Chondrocyte (in vitro differentiated cells): ENCODE measurements at regions not wholly inside any gene's neighbourhood (a gene's known extent, or its start where the extent isn't known, plus 50 kb on each side); places are given as distances from the start of the nearest gene placed in this dataset.

Source experiments
- DNase-seq: peaks from one replicate; pipeline ENCODE4 v3.0.0; 2021; ENCODE audit warnings: mixed read lengths, low spot score
- H3K27ac Mint-ChIP-seq: one replicate; pipeline ENCODE4 v1.8.0; 2021; ENCODE audit warnings: mild to moderate bottlenecking, moderate library complexity, mixed read lengths; ENCODE audit not compliant: unreplicated experiment
- H3K27me3 Mint-ChIP-seq: 2 replicates; pipeline ENCODE4 v1.8.0; 2021; ENCODE audit warnings: low read depth, mixed read lengths
- H3K36me3 Mint-ChIP-seq: 2 replicates; pipeline ENCODE4 v1.8.0; 2021; ENCODE audit warnings: low read depth, mixed read lengths
- H3K4me1 Mint-ChIP-seq: 2 replicates; pipeline ENCODE4 v1.8.0; 2021; ENCODE audit warnings: low read depth, mild to moderate bottlenecking, mixed read lengths
- H3K4me3 Mint-ChIP-seq: one replicate; pipeline ENCODE4 v1.8.0; 2021; ENCODE audit warnings: mild to moderate bottlenecking, moderate library complexity, mixed read lengths; ENCODE audit not compliant: unreplicated experiment
- H3K9me3 Mint-ChIP-seq: 2 replicates; pipeline ENCODE4 v1.8.0; 2021; ENCODE audit warnings: low read depth, mixed read lengths
- TF ChIP-seq, protein P1 (sequence below): fragments of 200-600 bp; sonication (generic); IDR thresholded peaks from 2 replicates; pipeline ENCODE4 v1.5.0; 2021; ENCODE audit warnings: antibody characterized with exemption, mild to moderate bottlenecking, moderate library complexity

DNA sequence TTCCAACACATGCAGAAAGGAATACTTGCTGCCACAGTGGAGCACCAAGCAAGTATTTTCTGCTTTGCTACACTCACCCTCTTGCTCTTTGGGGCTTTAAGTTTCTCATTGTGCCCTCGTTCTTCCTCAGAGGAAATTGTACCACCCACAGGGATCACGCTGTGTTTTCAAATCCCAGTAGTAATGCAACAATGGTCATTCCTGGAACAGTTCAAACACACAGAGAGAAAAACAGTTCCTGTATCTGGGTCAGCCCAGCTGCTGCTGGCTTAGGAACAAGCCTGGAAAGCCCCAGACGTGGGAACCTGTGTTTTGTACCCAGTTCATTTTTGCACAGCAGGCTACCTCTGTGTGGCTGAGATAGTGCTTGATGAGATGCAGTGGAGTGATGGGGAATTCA, 907.8 kb downstream of the STPG2 start:
- Mint-ChIP-seq H3K27me3 (no peaks in the 10 kb centered on the region), H3K9me3 (no peaks in the 10 kb centered on the region), H3K4me3 (no peak overlapping the region), H3K27ac (no peak overlapping the region), H3K36me3 (no peaks in the 10 kb centered on the region), H3K4me1 (no peaks in the 10 kb centered on the region)
- TF ChIP-seq, protein P1, sequence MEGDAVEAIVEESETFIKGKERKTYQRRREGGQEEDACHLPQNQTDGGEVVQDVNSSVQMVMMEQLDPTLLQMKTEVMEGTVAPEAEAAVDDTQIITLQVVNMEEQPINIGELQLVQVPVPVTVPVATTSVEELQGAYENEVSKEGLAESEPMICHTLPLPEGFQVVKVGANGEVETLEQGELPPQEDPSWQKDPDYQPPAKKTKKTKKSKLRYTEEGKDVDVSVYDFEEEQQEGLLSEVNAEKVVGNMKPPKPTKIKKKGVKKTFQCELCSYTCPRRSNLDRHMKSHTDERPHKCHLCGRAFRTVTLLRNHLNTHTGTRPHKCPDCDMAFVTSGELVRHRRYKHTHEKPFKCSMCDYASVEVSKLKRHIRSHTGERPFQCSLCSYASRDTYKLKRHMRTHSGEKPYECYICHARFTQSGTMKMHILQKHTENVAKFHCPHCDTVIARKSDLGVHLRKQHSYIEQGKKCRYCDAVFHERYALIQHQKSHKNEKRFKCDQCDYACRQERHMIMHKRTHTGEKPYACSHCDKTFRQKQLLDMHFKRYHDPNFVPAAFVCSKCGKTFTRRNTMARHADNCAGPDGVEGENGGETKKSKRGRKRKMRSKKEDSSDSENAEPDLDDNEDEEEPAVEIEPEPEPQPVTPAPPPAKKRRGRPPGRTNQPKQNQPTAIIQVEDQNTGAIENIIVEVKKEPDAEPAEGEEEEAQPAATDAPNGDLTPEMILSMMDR, result no peak
- DNase-seq, result no peak

- Mint-ChIP-seq H3K4me1 (no peaks in the 10 kb centered on the region), H3K4me3 (no peak overlapping the region), H3K27ac (no peak overlapping the region), H3K9me3 (no peaks in the 10 kb centered on the region), H3K36me3 (no peaks in the 10 kb centered on the region), H3K27me3 (no peaks in the 10 kb centered on the region)
- DNase-seq, result no peak
- TF ChIP-seq, protein P1, result no peak
Observed at GRCh38 chr4:97238956-97239666, 904.2 kb downstream of the STPG2 start.

- Mint-ChIP-seq H3K4me1 (no peaks in the 10 kb centered on the region), H3K36me3 (no peaks in the 10 kb centered on the region), H3K9me3 (no peaks in the 10 kb centered on the region), H3K4me3 (no peak overlapping the region), H3K27me3 (no peaks in the 10 kb centered on the region), H3K27ac (no peak overlapping the region)
- TF ChIP-seq, protein P1, result no peak
- no peak for DNase-seq
Observed at GRCh38 chr4:97239667-97239997, 903.6 kb downstream of the STPG2 start.

DNA sequence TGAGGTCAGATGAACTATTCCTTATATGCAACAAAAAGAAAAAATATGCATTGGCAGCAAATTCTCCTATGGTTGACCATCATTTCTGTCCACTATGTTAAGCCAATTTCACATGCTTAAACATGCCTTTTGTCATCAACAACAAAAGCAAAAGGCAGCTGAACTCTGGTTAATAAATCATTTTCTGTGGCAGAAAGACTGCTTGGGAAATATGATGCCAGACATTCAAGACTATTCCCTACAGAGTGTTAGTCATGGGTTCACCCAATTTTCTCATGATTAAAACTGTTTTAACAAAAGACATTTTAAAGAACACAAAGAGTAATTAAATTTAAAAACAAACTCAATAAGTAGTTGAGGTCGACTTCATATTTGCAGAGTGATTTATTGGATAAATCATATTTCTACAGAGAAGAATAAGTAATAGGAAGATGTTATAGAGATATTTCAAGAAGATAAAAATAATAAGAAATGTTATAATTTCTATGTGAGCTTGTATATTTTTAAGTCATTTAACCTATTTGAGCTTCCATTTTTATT, 890.6 kb downstream of the STPG2 start:
- TF ChIP-seq, protein P1, result no peak
- Mint-ChIP-seq H3K4me3 (no peak overlapping the region), H3K27ac (no peak overlapping the region), H3K27me3 (no peaks in the 10 kb centered on the region), H3K4me1 (no peaks in the 10 kb centered on the region), H3K9me3 (peaks cover 17% of the 10 kb centered on the region), H3K36me3 (no peaks in the 10 kb centered on the region)
- DNase-seq, result no peak

DNA sequence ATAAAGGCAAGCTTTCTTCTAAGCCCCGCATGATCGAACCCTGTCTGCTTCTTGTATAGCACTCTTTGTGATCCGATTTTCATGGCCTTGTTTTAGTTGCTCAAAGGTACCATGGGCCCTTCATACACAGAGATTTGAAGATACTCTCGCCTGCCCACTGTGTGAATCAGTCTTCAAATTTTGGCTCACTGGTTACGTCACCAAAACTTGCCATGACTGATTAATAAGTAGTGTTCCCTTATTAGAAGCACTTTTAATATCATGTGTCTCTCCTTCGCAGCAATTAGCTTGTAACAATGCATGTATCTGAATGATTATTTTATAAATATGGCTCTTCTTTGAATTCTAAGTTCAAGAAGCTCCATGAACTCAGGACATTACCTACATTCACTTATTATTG, 880.5 kb downstream of the STPG2 start:
- no peak overlapping the region for H3K4me3 Mint-ChIP-seq
- TF ChIP-seq, protein P1, result no peak
- no peak for DNase-seq
- H3K27me3 Mint-ChIP-seq, result no peaks in the 10 kb centered on the region
- H3K9me3 Mint-ChIP-seq, result peaks cover 9% of the 10 kb centered on the region
- H3K4me1 Mint-ChIP-seq, result no peaks in the 10 kb centered on the region
- no peaks in the 10 kb centered on the region for H3K36me3 Mint-ChIP-seq
- no peak overlapping the region for H3K27ac Mint-ChIP-seq
